ENCODE measurements at regions not wholly inside any gene's neighbourhood (a gene's known extent, or its start where the extent isn't known, plus 50 kb on each side); places are given as distances from the start of the nearest gene placed in this dataset.

DNA sequence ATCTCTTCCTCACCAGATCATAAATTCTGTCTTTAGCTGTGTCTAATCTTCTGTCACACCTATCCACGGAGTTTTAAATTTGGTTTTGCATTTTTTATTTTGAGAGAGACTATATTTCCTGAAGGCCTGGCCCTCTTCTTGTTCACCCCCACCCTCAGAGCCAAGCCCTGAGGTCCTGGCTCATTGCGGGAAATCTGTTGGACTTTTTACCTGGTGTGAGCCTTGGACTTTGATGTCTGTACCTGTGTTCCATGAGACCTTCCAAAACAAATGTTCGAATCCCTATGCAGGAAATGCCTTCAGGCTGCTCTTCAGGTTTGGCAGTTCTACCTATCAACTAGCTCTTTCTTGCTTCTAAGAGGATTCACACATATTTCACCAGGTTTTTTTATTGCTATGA, 175.2 kb upstream of the GRB10 start:
- H3K36me3 Mint-ChIP-seq: no peaks in the 10 kb centered on the region
- peak overlapping the region; percentile 31 for H3K27ac Mint-ChIP-seq
- H3K4me3 Mint-ChIP-seq: no peak overlapping the region
- no peaks in the 10 kb centered on the region for H3K9me3 Mint-ChIP-seq
- no peak for DNase-seq (ENCODE audit: extremely low spot score, unreplicated experiment)
- H3K27me3 Mint-ChIP-seq: no peaks in the 10 kb centered on the region
- no peak for TF ChIP-seq CTCF (conservative IDR thresholded peaks at IDR 0.05)
- peaks cover 11% of the 10 kb centered on the region for H3K4me1 Mint-ChIP-seq (ENCODE audit: unreplicated experiment)

GRCh38 chr7:50957431-50957830, 174.7 kb upstream of the GRB10 start:
- Mint-ChIP-seq H3K4me1 (ENCODE audit: unreplicated experiment) (peaks cover 11% of the 10 kb centered on the region), H3K36me3 (no peaks in the 10 kb centered on the region), H3K4me3 (no peak overlapping the region), H3K27me3 (no peaks in the 10 kb centered on the region), H3K27ac (peak overlapping the region; percentile 31), H3K9me3 (no peaks in the 10 kb centered on the region)
- no peak for DNase-seq (ENCODE audit: extremely low spot score, unreplicated experiment)
- no peak for TF ChIP-seq CTCF (conservative IDR thresholded peaks at IDR 0.05)

DNA sequence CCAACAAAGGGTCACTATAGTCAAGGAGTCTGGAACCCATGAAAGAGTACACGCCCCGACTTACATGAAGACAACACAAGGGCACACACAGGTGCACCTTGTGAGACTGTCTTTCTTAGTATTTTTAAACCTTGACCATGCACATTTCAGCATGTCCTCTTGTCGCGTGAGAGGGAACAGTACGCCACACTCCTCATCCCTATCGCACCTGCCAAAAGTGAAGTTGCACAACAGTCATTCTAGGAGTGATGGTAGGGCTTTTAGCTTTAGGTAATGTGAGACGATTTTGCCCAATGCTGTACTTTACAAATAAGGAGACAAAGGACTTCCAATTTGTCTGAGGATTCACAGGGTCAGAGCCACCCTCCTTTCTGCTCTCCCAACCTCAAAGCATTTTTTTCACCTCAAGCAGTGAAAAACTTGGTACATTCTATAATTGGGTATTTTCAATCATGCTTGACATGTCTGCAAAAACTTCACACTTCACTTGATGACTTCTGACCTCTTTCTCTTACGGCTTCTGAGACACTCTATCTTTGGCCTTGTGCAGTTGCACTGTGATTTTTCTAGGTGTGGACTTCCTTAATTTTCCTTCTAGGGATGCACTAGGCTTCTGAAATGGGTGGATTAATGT, 173.9 kb upstream of the GRB10 start:
- Mint-ChIP-seq H3K4me3 (no peak overlapping the region), H3K36me3 (no peaks in the 10 kb centered on the region), H3K4me1 (ENCODE audit: unreplicated experiment) (peaks cover 11% of the 10 kb centered on the region), H3K27ac (no peak overlapping the region), H3K27me3 (no peaks in the 10 kb centered on the region), H3K9me3 (no peaks in the 10 kb centered on the region)
- no peak for DNase-seq (ENCODE audit: extremely low spot score, unreplicated experiment)
- TF ChIP-seq CTCF (conservative IDR thresholded peaks at IDR 0.05): no peak

DNA sequence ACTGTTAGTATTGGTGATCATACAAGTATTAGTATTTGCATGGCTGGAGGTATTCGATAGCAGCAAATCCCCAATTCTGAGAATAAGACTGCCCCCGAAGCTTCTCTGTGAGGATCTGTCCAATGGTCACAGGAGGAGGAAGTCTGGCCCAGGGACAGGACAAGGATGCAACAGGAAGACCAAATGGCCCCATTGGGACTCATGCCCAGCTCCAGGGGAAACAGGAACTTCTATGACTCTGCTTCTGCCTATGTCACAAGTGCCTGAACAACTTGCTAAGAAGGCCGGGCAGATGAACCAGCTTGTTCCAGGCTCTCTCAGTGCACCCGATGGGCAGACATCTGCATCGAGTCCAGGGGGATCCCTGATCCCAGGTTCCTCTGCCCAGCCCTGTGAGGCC, 172.0 kb upstream of the GRB10 start:
- Mint-ChIP-seq H3K4me3 (no peak overlapping the region), H3K27me3 (no peaks in the 10 kb centered on the region), H3K27ac (no peak overlapping the region), H3K4me1 (ENCODE audit: unreplicated experiment) (peaks cover 11% of the 10 kb centered on the region), H3K36me3 (no peaks in the 10 kb centered on the region), H3K9me3 (no peaks in the 10 kb centered on the region)
- no peak for DNase-seq (ENCODE audit: extremely low spot score, unreplicated experiment)
- no peak for TF ChIP-seq CTCF (conservative IDR thresholded peaks at IDR 0.05)

- Mint-ChIP-seq H3K27ac (no peak overlapping the region), H3K9me3 (peaks cover 2% of the 10 kb centered on the region), H3K4me1 (ENCODE audit: unreplicated experiment) (peaks cover 11% of the 10 kb centered on the region), H3K27me3 (no peaks in the 10 kb centered on the region), H3K4me3 (no peak overlapping the region), H3K36me3 (no peaks in the 10 kb centered on the region)
- TF ChIP-seq CTCF (conservative IDR thresholded peaks at IDR 0.05): no peak
- DNase-seq (ENCODE audit: extremely low spot score, unreplicated experiment): no peak
Measured at GRCh38 chr7:50954245-50954644, 171.5 kb upstream of the GRB10 start.

GRCh38 chr7:50953820-50954219, 171.1 kb upstream of the GRB10 start:
- H3K4me3 Mint-ChIP-seq: no peak overlapping the region
- H3K9me3 Mint-ChIP-seq: peaks cover 5% of the 10 kb centered on the region
- DNase-seq (ENCODE audit: extremely low spot score, unreplicated experiment): no peak
- TF ChIP-seq CTCF (conservative IDR thresholded peaks at IDR 0.05): no peak
- no peak overlapping the region for H3K27ac Mint-ChIP-seq
- no peaks in the 10 kb centered on the region for H3K36me3 Mint-ChIP-seq
- H3K4me1 Mint-ChIP-seq (ENCODE audit: unreplicated experiment): peaks cover 11% of the 10 kb centered on the region
- no peaks in the 10 kb centered on the region for H3K27me3 Mint-ChIP-seq
